ENCODE measurements at regions not wholly inside any gene's neighbourhood (a gene's known extent, or its start where the extent isn't known, plus 50 kb on each side); places are given as distances from the start of the nearest gene placed in this dataset.
A peak's percentile ranks its signal among the peaks of the same experiment; 100 is the strongest.

DNA sequence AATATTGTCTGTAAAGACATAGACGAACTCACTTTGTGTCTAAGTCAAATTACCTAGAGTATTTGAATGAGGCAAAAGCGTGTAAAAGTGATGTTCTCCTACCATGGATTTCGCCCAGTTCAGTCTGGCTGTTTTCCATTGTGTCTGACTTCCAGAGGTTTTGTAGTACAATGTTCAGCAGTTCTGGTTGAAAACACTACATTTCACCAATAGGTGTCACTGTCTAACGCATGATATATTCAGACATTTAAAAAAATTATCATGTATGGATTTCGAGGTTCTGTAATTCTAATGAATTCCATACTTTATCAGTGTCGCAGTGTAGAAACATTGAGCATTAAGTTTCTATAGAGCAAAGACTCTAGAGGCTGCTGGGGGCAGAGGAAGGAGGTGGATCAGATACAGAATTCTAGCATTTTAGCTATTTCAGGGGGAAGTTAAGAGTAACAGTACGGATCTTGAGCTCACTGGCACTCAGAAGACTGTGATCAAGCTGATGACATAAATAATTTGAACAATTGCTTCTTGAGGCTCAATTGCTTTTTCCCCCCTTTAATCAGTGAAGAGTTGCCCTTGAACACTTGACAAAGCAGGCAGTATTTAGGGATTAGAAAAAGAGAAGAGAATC, 196.9 kb upstream of the RHOBTB1 start:
- TF ChIP-seq CTCF (conservative IDR thresholded peaks at IDR 0.05; ENCODE audit: low read depth, low read length), result peak; percentile 99
- TF ChIP-seq EZH2 (IDR thresholded peaks at IDR 0.05; ENCODE audit: low read length, unreplicated experiment), result no peak
